ENCODE measurements at regions not wholly inside any gene's neighbourhood (a gene's known extent, or its start where the extent isn't known, plus 50 kb on each side); places are given as distances from the start of the nearest gene placed in this dataset.

DNA sequence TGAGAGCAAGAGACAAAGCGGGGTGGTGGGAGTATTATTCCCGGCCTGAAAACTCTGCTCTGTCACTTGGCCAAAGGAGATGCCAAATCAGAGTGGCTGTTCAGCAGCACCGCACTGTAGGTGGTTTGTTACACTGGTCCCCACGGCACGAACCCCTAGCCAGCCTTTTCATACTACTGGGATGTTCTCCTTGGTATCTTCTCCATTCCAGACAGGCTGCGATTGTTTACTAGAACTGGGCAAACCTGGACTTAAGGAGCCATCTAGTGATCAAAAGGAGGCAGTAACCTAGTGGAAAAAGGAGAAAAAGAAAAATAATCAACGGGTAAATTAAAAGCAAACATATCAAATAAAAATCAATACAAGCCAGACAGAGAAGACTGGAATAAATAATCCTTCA is 58.9 kb upstream of the TMTC2 start:
- no peak for TF ChIP-seq FOXK2 (IDR thresholded peaks at IDR 0.05)
- no peak for TF ChIP-seq FOXM1 (IDR thresholded peaks at IDR 0.05; ENCODE audit: borderline replicate concordance)
- TF ChIP-seq TARDBP (IDR thresholded peaks at IDR 0.05) = no peak
- TF ChIP-seq NFRKB (IDR thresholded peaks at IDR 0.05) = no peak
- no peak for TF ChIP-seq SUZ12 (IDR thresholded peaks at IDR 0.05)
- TF ChIP-seq ZNF384 (IDR thresholded peaks at IDR 0.05) = no peak
- no peak for TF ChIP-seq ELF4 (IDR thresholded peaks at IDR 0.05)
